ENCODE measurements at regions not wholly inside any gene's neighbourhood (a gene's known extent, or its start where the extent isn't known, plus 50 kb on each side); places are given as distances from the start of the nearest gene placed in this dataset.
"Not testable (repeated sequence)": the region's sequence is repeated elsewhere in the genome, so short reads cannot be mapped to it uniquely, and the experiment has no call there.

DNA sequence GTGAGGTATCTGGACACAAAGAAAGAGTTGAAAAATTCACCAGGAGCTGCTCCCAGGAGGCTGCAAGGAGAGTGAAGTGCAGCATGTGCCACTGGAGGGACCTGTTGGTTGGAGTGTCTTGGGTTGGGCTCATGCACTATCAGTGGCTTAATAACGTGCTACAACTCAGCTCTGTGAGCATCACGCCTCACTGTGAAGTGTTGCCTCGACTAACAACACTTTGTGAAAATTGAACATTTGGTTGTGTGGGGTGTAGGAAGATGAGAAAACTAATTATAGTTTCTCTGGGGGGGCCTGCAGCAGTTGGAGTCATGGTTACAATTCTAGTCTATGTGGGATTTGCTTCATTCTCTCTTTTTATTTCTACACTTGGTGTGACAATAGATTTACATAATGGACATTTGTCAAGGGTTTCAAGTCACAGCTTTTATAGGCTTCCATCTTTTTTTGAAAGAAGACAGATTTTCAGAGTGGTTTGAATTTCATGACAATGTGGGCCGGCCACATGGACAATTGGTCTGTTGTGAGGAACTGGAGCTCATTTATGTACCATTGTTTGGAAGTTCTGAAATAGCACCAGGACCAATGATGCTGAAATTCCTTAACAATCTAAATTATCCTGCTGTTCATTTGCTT lies 121.3 kb downstream of the RAMP3 start:
- POLR2A ChIA-PET, result no interaction called here
- TF ChIP-seq SIN3A (IDR thresholded peaks at IDR 0.05; ENCODE audit: borderline replicate concordance, insufficient read depth, low read depth, low read length) (no peak), TCF7L2 (IDR thresholded peaks at IDR 0.05; ENCODE audit: low read depth, low read length) (no peak), REST (IDR thresholded peaks at IDR 0.05; ENCODE audit: insufficient read depth in 1 of 2, low read depth in 2 of 2, low read length in 1 of 2) (no peak)
- H3K9me3 ChIP-seq (ENCODE audit: control insufficient read depth, insufficient read depth, low read depth, low read length), result no peaks in the 10 kb centered on the region
- no peak overlapping the region for H3K27ac ChIP-seq (ENCODE audit: low read length)
- in situ Hi-C loops (cut with HindIII; ENCODE audit: low pct_unique_long_range_greater_than_20kb, low sequenced_read_pairs), result no loop called here
- H3K4me1 ChIP-seq (ENCODE audit: control insufficient read depth, insufficient read depth, low read length), result no peaks in the 10 kb centered on the region
- ATAC-seq (no peak), DNase-seq (ENCODE audit: low read depth, low spot score) (no peak)
- CTCF ChIA-PET, result no interaction called here
- H3K4me3 ChIP-seq (ENCODE audit: low read depth in 2 of 2, low read length in 2 of 2), result no peak overlapping the region
- no TSS peak for BruUV-seq (replicated peaks)
- intact Hi-C loops (cut with micrococcal nuclease; ENCODE audit: unreplicated experiment), result no loop called here
- H3K27me3 ChIP-seq (ENCODE audit: control insufficient read depth, insufficient read depth, low read length), result peaks cover 22% of the 10 kb centered on the region
- no peaks in the 10 kb centered on the region for H3K36me3 ChIP-seq (ENCODE audit: control insufficient read depth, insufficient read depth, low read length)

DNA sequence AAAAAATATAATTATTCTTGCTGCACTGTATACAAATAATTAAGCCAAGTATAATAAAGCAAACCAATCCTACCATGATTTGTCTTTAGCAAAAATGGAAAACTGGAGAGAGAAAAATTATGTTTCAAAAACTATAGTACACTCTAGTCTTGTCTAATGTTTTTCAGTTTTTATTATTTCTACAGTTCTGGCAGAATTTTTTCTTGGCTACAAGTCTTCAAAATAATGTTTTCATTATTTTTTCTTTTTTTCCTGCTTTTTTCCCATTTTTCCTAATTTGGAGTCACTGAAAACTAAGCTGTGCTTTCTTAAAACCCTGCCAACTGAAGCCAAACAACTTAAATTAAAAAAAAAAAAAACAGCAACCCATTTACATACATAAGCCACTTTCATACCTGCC lies 132.0 kb downstream of the RAMP3 start:
- H3K4me1 ChIP-seq (ENCODE audit: control insufficient read depth, insufficient read depth, low read length); BruUV-seq (replicated peaks); intact Hi-C loops (cut with micrococcal nuclease; ENCODE audit: unreplicated experiment); H3K27me3 ChIP-seq (ENCODE audit: control insufficient read depth, insufficient read depth, low read length); in situ Hi-C loops (cut with HindIII; ENCODE audit: low pct_unique_long_range_greater_than_20kb, low sequenced_read_pairs); CTCF ChIA-PET; H3K4me3 ChIP-seq (ENCODE audit: low read depth in 2 of 2, low read length in 2 of 2); H3K36me3 ChIP-seq (ENCODE audit: control insufficient read depth, insufficient read depth, low read length); ATAC-seq; H3K27ac ChIP-seq (ENCODE audit: low read length); H3K9me3 ChIP-seq (ENCODE audit: control insufficient read depth, insufficient read depth, low read depth, low read length); POLR2A ChIA-PET; DNase-seq (ENCODE audit: low read depth, low spot score): not testable (repeated sequence)

DNA sequence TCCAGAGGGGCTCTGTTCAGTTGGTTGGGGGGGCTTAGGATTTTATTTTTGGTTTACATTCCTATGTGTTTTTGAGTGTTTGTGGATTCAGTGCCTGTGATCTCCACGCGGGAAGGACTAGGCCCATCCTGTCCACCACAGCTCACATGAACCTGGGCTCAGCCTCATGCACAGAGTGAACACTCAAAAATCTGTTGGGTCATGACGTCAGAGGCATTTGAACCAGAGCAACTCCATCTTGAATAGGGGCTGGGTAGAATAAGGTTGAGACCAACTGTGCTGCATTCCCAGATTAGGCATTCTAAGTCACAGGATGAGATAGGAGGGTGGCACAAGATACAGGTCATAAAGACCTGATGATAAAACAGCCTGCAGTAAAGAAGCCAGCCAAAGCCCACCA lies 133.3 kb downstream of the RAMP3 start:
- CTCF ChIA-PET, result no interaction called here
- no peaks in the 10 kb centered on the region; the same call in 1 of the 2 replicates for H3K27me3 ChIP-seq (ENCODE audit: control insufficient read depth, insufficient read depth, low read length)
- in situ Hi-C loops (cut with HindIII; ENCODE audit: low pct_unique_long_range_greater_than_20kb, low sequenced_read_pairs), result no loop called here
- no peak overlapping the region for H3K27ac ChIP-seq (ENCODE audit: low read length)
- no peaks in the 10 kb centered on the region for H3K36me3 ChIP-seq (ENCODE audit: control insufficient read depth, insufficient read depth, low read length)
- no peaks in the 10 kb centered on the region for H3K4me1 ChIP-seq (ENCODE audit: control insufficient read depth, insufficient read depth, low read length)
- intact Hi-C loops (cut with micrococcal nuclease; ENCODE audit: unreplicated experiment), result no loop called here
- TF ChIP-seq POLR2AphosphoS5 (IDR thresholded peaks at IDR 0.05; ENCODE audit: low read depth, low read length), result no peak
- no peak for TF ChIP-seq TCF7L2 (IDR thresholded peaks at IDR 0.05; ENCODE audit: low read depth, low read length)
- TF ChIP-seq SIN3A (IDR thresholded peaks at IDR 0.05; ENCODE audit: borderline replicate concordance, insufficient read depth, low read depth, low read length), result no peak
- no peak for TF ChIP-seq CTCF (IDR thresholded peaks at IDR 0.05)
- TF ChIP-seq REST (IDR thresholded peaks at IDR 0.05; ENCODE audit: insufficient read depth in 1 of 2, low read depth in 2 of 2, low read length in 1 of 2), result no peak
- POLR2A ChIA-PET, result no interaction called here
- no TSS peak for BruUV-seq (replicated peaks)
- H3K9me3 ChIP-seq (ENCODE audit: control insufficient read depth, insufficient read depth, low read depth, low read length), result no peaks in the 10 kb centered on the region; the same call in 1 of the 2 replicates
- ATAC-seq, result no peak
- H3K4me3 ChIP-seq (ENCODE audit: low read depth in 2 of 2, low read length in 2 of 2), result no peak overlapping the region
- no peak for DNase-seq (ENCODE audit: low read depth, low spot score)
